H9 (cell line): ENCODE measurements at regions not wholly inside any gene's neighbourhood (a gene's known extent, or its start where the extent isn't known, plus 50 kb on each side); places are given as distances from the start of the nearest gene placed in this dataset.

Source experiments
- DNase-seq: peaks from one replicate; pipeline ENCODE4 v3.0.0-alpha.2; 2017
- H2AFZ ChIP-seq: one replicate; pipeline ENCODE4 v1.6.1; 2013; ENCODE audit warnings: mild to moderate bottlenecking, low read length, control low read depth, moderate library complexity
- H2AK5ac ChIP-seq: 2 replicates; pipeline ENCODE4 v1.6.1; 2013; ENCODE audit warnings: low read length, control low read depth, mixed read lengths; ENCODE audit not compliant: insufficient read length
- H2BK120ac ChIP-seq: one replicate; pipeline ENCODE4 v1.6.1; 2013; ENCODE audit warnings: low read depth, mild to moderate bottlenecking, low read length, control low read depth, inconsistent platforms; ENCODE audit not compliant: poor library complexity, severe bottlenecking
- H2BK12ac ChIP-seq: 2 replicates; pipeline ENCODE4 v1.6.1; 2013; ENCODE audit warnings: low read length, control low read depth, mixed read lengths, low read depth; ENCODE audit not compliant: insufficient read length
- H2BK15ac ChIP-seq: 2 replicates; pipeline ENCODE4 v1.6.1; 2013; ENCODE audit warnings: low read depth, low read length, control low read depth
- H2BK20ac ChIP-seq: one replicate; pipeline ENCODE4 v1.6.1; 2013; ENCODE audit warnings: low read depth, mild to moderate bottlenecking, low read length, control low read depth, inconsistent platforms; ENCODE audit not compliant: poor library complexity, severe bottlenecking
- H2BK5ac ChIP-seq: 2 replicates; pipeline ENCODE4 v1.6.1; 2013; ENCODE audit warnings: low read length, control low read depth, mixed read lengths; ENCODE audit not compliant: insufficient read length
- H3K14ac ChIP-seq: 2 replicates; pipeline ENCODE4 v1.6.1; 2013; ENCODE audit warnings: low read length, control low read depth; ENCODE audit not compliant: insufficient read depth
- H3K18ac ChIP-seq: 2 replicates; pipeline ENCODE4 v1.6.1; 2013; ENCODE audit warnings: low read depth, mild to moderate bottlenecking, mixed read lengths, low read length, control low read depth; ENCODE audit not compliant: insufficient read length
- H3K23ac ChIP-seq: 2 replicates; pipeline ENCODE4 v1.6.1; 2013; ENCODE audit warnings: low read length, control low read depth, mixed read lengths, low read depth; ENCODE audit not compliant: insufficient read length
- H3K23me2 ChIP-seq: 2 replicates; pipeline ENCODE4 v1.6.1; 2013; ENCODE audit warnings: low read depth, mild to moderate bottlenecking, mixed read lengths, low read length, control low read depth; ENCODE audit not compliant: insufficient read length, poor library complexity, severe bottlenecking
- H3K27ac ChIP-seq: 2 replicates; pipeline ENCODE4 v1.5.1; 2013; ENCODE audit warnings: low read length, control low read depth, mixed read lengths, low read depth; ENCODE audit not compliant: insufficient read length
- H3K27me3 ChIP-seq: 2 replicates; pipeline ENCODE4 v1.6.1; 2013; ENCODE audit warnings: low read length, control low read depth, inconsistent platforms; ENCODE audit not compliant: insufficient read depth
- H3K4ac ChIP-seq: 2 replicates; pipeline ENCODE4 v1.6.1; 2013; ENCODE audit warnings: low read depth, mild to moderate bottlenecking, control low read depth, inconsistent platforms, low read length, moderate library complexity
- H3K4me1 ChIP-seq: 2 replicates; pipeline ENCODE4 v1.6.1; 2013; ENCODE audit warnings: low read length, control low read depth, inconsistent platforms; ENCODE audit not compliant: insufficient read depth
- H3K4me2 ChIP-seq: 2 replicates; pipeline ENCODE4 v1.6.1; 2013; ENCODE audit warnings: low read length, control low read depth, mixed read lengths; ENCODE audit not compliant: insufficient read length, insufficient read depth
- H3K56ac ChIP-seq: 2 replicates; pipeline ENCODE4 v1.6.1; 2013; ENCODE audit warnings: low read depth, mild to moderate bottlenecking, mixed read lengths, low read length, control low read depth; ENCODE audit not compliant: insufficient read length
- H3K79me1 ChIP-seq: 2 replicates; pipeline ENCODE4 v1.6.1; 2013; ENCODE audit warnings: low read depth, mild to moderate bottlenecking, moderate library complexity, low read length, control low read depth, inconsistent platforms; ENCODE audit not compliant: insufficient read depth, poor library complexity, severe bottlenecking
- H3K79me2 ChIP-seq: 2 replicates; pipeline ENCODE4 v1.6.1; 2013; ENCODE audit warnings: low read length, control low read depth, inconsistent platforms; ENCODE audit not compliant: insufficient read depth
- H3K9ac ChIP-seq: 2 replicates; pipeline ENCODE4 v1.6.1; 2013; ENCODE audit warnings: low read length, control low read depth, mixed read lengths; ENCODE audit not compliant: insufficient read length; ENCODE audit errors: extremely low read depth
- H3K9me3 ChIP-seq: one replicate; pipeline ENCODE4 v1.6.1; 2013; ENCODE audit warnings: low read depth, low read length, inconsistent platforms; ENCODE audit not compliant: control insufficient read depth
- H3T11ph ChIP-seq: one replicate; pipeline ENCODE4 v1.6.1; 2013; ENCODE audit warnings: mild to moderate bottlenecking, low read length, control low read depth, inconsistent platforms
- H4K20me1 ChIP-seq: one replicate; pipeline ENCODE4 v1.6.1; 2013; ENCODE audit not compliant: control insufficient read depth, insufficient read length, insufficient read depth
- H4K5ac ChIP-seq: 2 replicates; pipeline ENCODE4 v1.6.1; 2013; ENCODE audit warnings: low read depth, mild to moderate bottlenecking, mixed read lengths, low read length, control low read depth; ENCODE audit not compliant: insufficient read length
- H4K8ac ChIP-seq: replicated peaks from 2 replicates; pipeline ENCODE4 v1.6.1; 2013; ENCODE audit warnings: low read length, control low read depth, mixed read lengths, low read depth; ENCODE audit not compliant: insufficient read length
- H4K91ac ChIP-seq: 2 replicates; pipeline ENCODE4 v1.6.1; 2013; ENCODE audit warnings: low read depth, mild to moderate bottlenecking, moderate library complexity, mixed read lengths, low read length, control low read depth; ENCODE audit not compliant: insufficient read length
- H3K27ac Mint-ChIP-seq, 3 experiments: 2 replicates in 2 of 3; 3 replicates in 1 of 3; pipeline ENCODE4 v1.8.0; 2020 to 2021; ENCODE audit warnings: mixed read lengths in 3 of 3, mild to moderate bottlenecking in 1 of 3, moderate library complexity in 1 of 3
- H3K27me3 Mint-ChIP-seq: 2 replicates; pipeline ENCODE4 v1.8.0; 2021; ENCODE audit warnings: low read depth, mild to moderate bottlenecking, moderate library complexity, mixed read lengths
- H3K36me3 Mint-ChIP-seq, 3 experiments: 2 replicates in 2 of 3; 3 replicates in 1 of 3; pipeline ENCODE4 v1.8.0; 2020 to 2021; ENCODE audit warnings: low read depth in 3 of 3, mixed read lengths in 3 of 3; ENCODE audit not compliant: insufficient read depth in 1 of 3
- H3K4me1 Mint-ChIP-seq, 2 experiments: 2 replicates each; pipeline ENCODE4 v1.8.0; 2020; ENCODE audit warnings: mixed read lengths in 2 of 2
- H3K4me3 Mint-ChIP-seq, 2 experiments: 2 replicates in 1 of 2; 3 replicates in 1 of 2; pipeline ENCODE4 v1.8.0; 2020 to 2021; ENCODE audit warnings: mild to moderate bottlenecking in 2 of 2, mixed read lengths in 2 of 2, moderate library complexity in 1 of 2
- H3K9me3 Mint-ChIP-seq, 2 experiments: 2 replicates in 1 of 2; 3 replicates in 1 of 2; pipeline ENCODE4 v1.8.0; 2020; ENCODE audit warnings: mild to moderate bottlenecking in 2 of 2, mixed read lengths in 2 of 2, moderate library complexity in 1 of 2
- CTCF ChIP-seq: fragments of 200-600 bp; sonication (generic); conservative IDR thresholded peaks from 3 replicates; pipeline ENCODE4 v1.8.0; 2021; ENCODE audit warnings: antibody characterized with exemption, mild to moderate bottlenecking
- WGBS: extraction: QIAGEN DNeasy Blood & Tissue Kit; methylation state at CpG from one replicate; pipeline ENCODE4 v1.1.7; 2013; ENCODE audit warnings: missing lambda C conversion rate, low lambda C conversion rate, mixed read lengths; ENCODE audit not compliant: insufficient read length; ENCODE audit errors: extremely low coverage; 5-methylcytosine and 5-hydroxymethylcytosine counted together

- H2AK5ac ChIP-seq = no peak overlapping the region
- H3T11ph ChIP-seq = no peak overlapping the region
- H3K4me1 Mint-ChIP-seq = peaks cover 5 to 11% of the 10 kb centered on the region in 2 experiments; a peak in 3 of 4 replicates
- no peaks in the 10 kb centered on the region for H3K79me1 ChIP-seq
- no peak overlapping the region for H3K23ac ChIP-seq
- no peaks in the 10 kb centered on the region for H3K79me2 ChIP-seq
- H3K4me1 ChIP-seq = no peaks in the 10 kb centered on the region; the same call in 1 of the 2 replicates
- no CpG with 5 or more reads among the region's 14 CpGs for WGBS
- no peaks in the 10 kb centered on the region for H3K9me3 Mint-ChIP-seq
- H2BK120ac ChIP-seq = no peak overlapping the region
- H3K18ac ChIP-seq = no peak overlapping the region
- no peak overlapping the region for H2BK15ac ChIP-seq
- no peak for DNase-seq
- no peaks in the 10 kb centered on the region for H3K9me3 ChIP-seq
- H2BK5ac ChIP-seq = no peak overlapping the region
- H3K27ac Mint-ChIP-seq = peak overlapping the region in 1 of 3 experiments; percentile 38; a peak in 1 of 7 replicates
- H3K56ac ChIP-seq = no peak overlapping the region
- H3K9ac ChIP-seq = no peak overlapping the region
- no peak overlapping the region for H4K5ac ChIP-seq
- H3K36me3 Mint-ChIP-seq = peaks cover 0 to 1% (median 0%) of the 10 kb centered on the region in 3 experiments; a peak in 1 of 7 replicates
- H3K27ac ChIP-seq = no peak overlapping the region
- peaks cover 4% of the 10 kb centered on the region for H4K20me1 ChIP-seq
- no peak overlapping the region for H2AFZ ChIP-seq
- peaks cover 22% of the 10 kb centered on the region for H3K27me3 Mint-ChIP-seq
- no peak overlapping the region for H3K4ac ChIP-seq
- no peak overlapping the region for H3K4me2 ChIP-seq
- H3K14ac ChIP-seq = no peak overlapping the region
- no peak overlapping the region for H2BK12ac ChIP-seq
- no peak overlapping the region for H2BK20ac ChIP-seq
- H3K23me2 ChIP-seq = peaks cover 6% of the 10 kb centered on the region
- no peak overlapping the region; a peak in 1 of 5 replicates for H3K4me3 Mint-ChIP-seq
- no peak for TF ChIP-seq CTCF
- no peak overlapping the region for H4K91ac ChIP-seq
- no peak overlapping the region for H4K8ac ChIP-seq
- no peaks in the 10 kb centered on the region; the same call in 1 of the 2 replicates for H3K27me3 ChIP-seq
Measured at GRCh38 chr5:1933364-1934055, 50.8 kb upstream of the IRX4 start.
